SK-N-SH treated with all-trans-retinoic acid at 6 μM for 48 hours (cell line): ENCODE measurements at regions not wholly inside any gene's neighbourhood (a gene's known extent, or its start where the extent isn't known, plus 50 kb on each side); places are given as distances from the start of the nearest gene placed in this dataset.

Experiments used
- ATAC-seq: fragments of 200-7000 bp; cut with Tn5 transposase; 3 replicates; pipeline ENCODE4 v1.9.1; 2020; ENCODE audit warnings: mild to moderate bottlenecking, moderate library complexity
- BACH2 ChIP-seq: fragments of 250-450 bp; sonication (Bioruptor Pico); IDR thresholded peaks from 2 replicates; pipeline ENCODE4 v1.9.0; 2021; ENCODE audit warnings: mild to moderate bottlenecking, borderline replicate concordance
- CREB5 ChIP-seq: fragments of 250-450 bp; sonication (Bioruptor Pico); IDR thresholded peaks from 2 replicates; pipeline ENCODE4 v1.5.1; 2020; ENCODE audit warnings: low read depth, mild to moderate bottlenecking, moderate library complexity
- CSDC2 ChIP-seq: fragments of 250-450 bp; sonication (Bioruptor Pico); IDR thresholded peaks from 2 replicates; pipeline ENCODE4 v1.5.0; 2020; ENCODE audit warnings: mild to moderate bottlenecking, moderate library complexity
- ESRRG ChIP-seq: fragments of 250-450 bp; sonication (Bioruptor Pico); IDR thresholded peaks from 2 replicates; pipeline ENCODE4 v1.6.1; 2021; ENCODE audit warnings: mild to moderate bottlenecking
- GLIS3 ChIP-seq: fragments of 250-450 bp; sonication (Bioruptor Pico); IDR thresholded peaks from 2 replicates; pipeline ENCODE4 v1.5.0; 2020; ENCODE audit warnings: mild to moderate bottlenecking, moderate library complexity
- PATZ1 ChIP-seq: fragments of 250-450 bp; sonication (Bioruptor Pico); IDR thresholded peaks from 2 replicates; pipeline ENCODE4 v1.8.0; 2020; ENCODE audit warnings: mild to moderate bottlenecking, moderate library complexity, borderline replicate concordance
- POU6F1 ChIP-seq: fragments of 250-450 bp; sonication (Bioruptor Pico); IDR thresholded peaks from 2 replicates; pipeline ENCODE4 v1.8.0; 2021; ENCODE audit warnings: low read depth, mild to moderate bottlenecking, moderate library complexity, borderline replicate concordance
- PPARA ChIP-seq: fragments of 250-450 bp; sonication (Bioruptor Pico); IDR thresholded peaks from 2 replicates; pipeline ENCODE4 v1.5.0; 2020; ENCODE audit warnings: mild to moderate bottlenecking, borderline replicate concordance
- RARB ChIP-seq: fragments of 250-450 bp; sonication (Bioruptor Pico); IDR thresholded peaks from 2 replicates; pipeline ENCODE4 v1.8.0; 2021; ENCODE audit warnings: mild to moderate bottlenecking, moderate library complexity
- SNAI2 ChIP-seq: fragments of 250-450 bp; sonication (Bioruptor Pico); IDR thresholded peaks from 2 replicates; pipeline ENCODE4 v1.5.0; 2020; ENCODE audit warnings: mild to moderate bottlenecking, moderate library complexity
- TCF4 ChIP-seq: fragments of 250-450 bp; sonication (Bioruptor Pico); IDR thresholded peaks from 2 replicates; pipeline ENCODE4 v1.8.0; 2021; ENCODE audit warnings: mild to moderate bottlenecking, moderate library complexity, borderline replicate concordance
- TSHZ2 ChIP-seq: fragments of 250-450 bp; sonication (Bioruptor Pico); IDR thresholded peaks from 2 replicates; pipeline ENCODE4 v1.5.0; 2020; ENCODE audit warnings: mild to moderate bottlenecking, moderate library complexity
- ZC3H10 ChIP-seq: fragments of 250-450 bp; sonication (Bioruptor Pico); IDR thresholded peaks from 2 replicates; pipeline ENCODE4 v1.5.1; 2021; ENCODE audit warnings: mild to moderate bottlenecking, moderate library complexity
- ZFP3 ChIP-seq: fragments of 250-450 bp; sonication (Bioruptor Pico); IDR thresholded peaks from 2 replicates; pipeline ENCODE4 v1.5.0; 2020; ENCODE audit warnings: mild to moderate bottlenecking, moderate library complexity
- ZFP30 ChIP-seq: fragments of 450-650 bp; formaldehyde crosslinking; IDR thresholded peaks from 2 replicates; pipeline ENCODE4 v1.5.0; 2022; ENCODE audit warnings: mild to moderate bottlenecking, moderate library complexity
- ZNF70 ChIP-seq: fragments of 450-650 bp; formaldehyde crosslinking; IDR thresholded peaks from 2 replicates; pipeline ENCODE4 v1.5.0; 2020; ENCODE audit warnings: mild to moderate bottlenecking, moderate library complexity
- ZNF8 ChIP-seq: fragments of 450-650 bp; formaldehyde crosslinking; IDR thresholded peaks from 2 replicates; pipeline ENCODE4 v1.5.0; 2020; ENCODE audit warnings: mild to moderate bottlenecking, moderate library complexity

DNA sequence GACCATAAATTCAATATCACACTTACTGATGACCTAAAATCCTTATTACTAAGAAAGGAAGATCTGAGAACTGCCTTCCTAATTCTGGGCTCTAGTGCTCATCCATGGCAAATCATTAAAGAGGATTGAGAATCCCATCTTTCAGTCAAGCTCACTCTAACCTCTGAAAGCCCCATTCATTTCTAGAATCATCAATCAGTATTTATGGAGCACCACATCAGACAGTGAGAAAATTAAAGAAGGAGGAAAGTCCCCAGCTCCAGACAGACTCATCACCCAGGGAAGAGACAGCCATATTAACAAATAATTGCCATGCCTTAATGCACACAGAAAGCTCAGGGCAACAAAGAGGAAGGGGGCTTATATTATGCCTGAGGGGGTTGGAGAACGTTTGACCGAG is 256.1 kb upstream of the SOX9 start:
- ATAC-seq, result no peak
- TF ChIP-seq BACH2 (CRISPR knock-in tag) (no peak), CSDC2 (CRISPR knock-in tag) (no peak), ZFP3 (no peak), CREB5 (no peak)

DNA sequence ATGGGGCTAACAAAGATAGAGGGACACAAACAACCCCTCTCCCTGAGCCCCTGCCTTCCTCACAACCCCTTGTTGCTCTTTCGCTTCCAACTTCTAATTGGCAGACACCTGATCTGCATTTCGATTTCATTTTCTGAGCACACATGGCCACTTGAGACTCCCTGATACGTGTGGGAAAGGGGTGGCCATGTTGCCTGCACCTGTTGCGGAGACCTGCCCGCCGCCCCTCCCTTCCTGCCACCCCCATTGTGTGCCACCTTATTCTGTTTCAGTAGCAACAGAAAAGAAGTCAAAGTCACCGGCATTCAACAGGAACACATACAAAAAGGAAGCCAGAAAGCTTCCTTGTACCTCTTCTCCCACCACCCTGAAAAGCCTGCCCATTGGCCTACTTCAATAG is 254.7 kb upstream of the SOX9 start:
- ATAC-seq, result no peak
- TF ChIP-seq GLIS3 (CRISPR knock-in tag), result no peak
- no peak for TF ChIP-seq TCF4 (CRISPR knock-in tag)
- no peak for TF ChIP-seq PPARA (CRISPR knock-in tag)
- TF ChIP-seq ZNF8 (CRISPR knock-in tag), result no peak
- TF ChIP-seq PATZ1, result no peak
- TF ChIP-seq ZC3H10 (CRISPR knock-in tag), result no peak
- no peak for TF ChIP-seq ESRRG
- TF ChIP-seq ZFP30 (CRISPR knock-in tag), result no peak
- no peak for TF ChIP-seq POU6F1 (CRISPR knock-in tag)
- no peak for TF ChIP-seq ZNF70 (CRISPR knock-in tag)
- TF ChIP-seq BACH2 (CRISPR knock-in tag), result no peak
- no peak for TF ChIP-seq ZFP3
- TF ChIP-seq CREB5, result no peak
- no peak for TF ChIP-seq RARB
- TF ChIP-seq TSHZ2 (CRISPR knock-in tag), result no peak
- no peak for TF ChIP-seq SNAI2

DNA sequence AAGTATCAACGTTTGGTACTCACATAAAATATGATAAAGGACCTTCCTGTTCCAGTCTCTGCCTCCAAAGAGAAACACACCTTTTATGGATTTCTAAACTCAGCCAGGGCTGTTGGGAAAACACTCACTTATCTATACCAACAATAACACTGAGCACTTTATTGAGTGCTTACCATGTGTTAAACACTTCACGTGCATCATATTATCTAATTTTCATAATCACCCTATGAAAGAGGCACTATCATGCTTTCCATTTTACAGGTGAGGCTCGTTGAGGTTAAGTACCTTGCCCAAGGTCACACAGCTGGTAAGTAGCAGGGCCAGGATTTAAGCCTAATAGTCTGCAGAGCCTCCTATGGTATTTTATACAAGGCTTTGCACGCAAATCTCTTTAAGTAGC is 251.5 kb upstream of the SOX9 start:
- ATAC-seq, result no peak
- TF ChIP-seq CSDC2 (CRISPR knock-in tag) (no peak), TCF4 (CRISPR knock-in tag) (no peak), SNAI2 (no peak), TSHZ2 (CRISPR knock-in tag) (no peak)
